Inflammatory macrophage (primary cell): ENCODE measurements at regions not wholly inside any gene's neighbourhood (a gene's known extent, or its start where the extent isn't known, plus 50 kb on each side); places are given as distances from the start of the nearest gene placed in this dataset.
"Not testable (repeated sequence)": the region's sequence is repeated elsewhere in the genome, so short reads cannot be mapped to it uniquely, and the experiment has no call there.

Experiments
- DNase-seq, 2 donors: peaks; one replicate each; pipeline ENCODE4 v3.0.0-alpha.2; 2020 to 2022

DNA sequence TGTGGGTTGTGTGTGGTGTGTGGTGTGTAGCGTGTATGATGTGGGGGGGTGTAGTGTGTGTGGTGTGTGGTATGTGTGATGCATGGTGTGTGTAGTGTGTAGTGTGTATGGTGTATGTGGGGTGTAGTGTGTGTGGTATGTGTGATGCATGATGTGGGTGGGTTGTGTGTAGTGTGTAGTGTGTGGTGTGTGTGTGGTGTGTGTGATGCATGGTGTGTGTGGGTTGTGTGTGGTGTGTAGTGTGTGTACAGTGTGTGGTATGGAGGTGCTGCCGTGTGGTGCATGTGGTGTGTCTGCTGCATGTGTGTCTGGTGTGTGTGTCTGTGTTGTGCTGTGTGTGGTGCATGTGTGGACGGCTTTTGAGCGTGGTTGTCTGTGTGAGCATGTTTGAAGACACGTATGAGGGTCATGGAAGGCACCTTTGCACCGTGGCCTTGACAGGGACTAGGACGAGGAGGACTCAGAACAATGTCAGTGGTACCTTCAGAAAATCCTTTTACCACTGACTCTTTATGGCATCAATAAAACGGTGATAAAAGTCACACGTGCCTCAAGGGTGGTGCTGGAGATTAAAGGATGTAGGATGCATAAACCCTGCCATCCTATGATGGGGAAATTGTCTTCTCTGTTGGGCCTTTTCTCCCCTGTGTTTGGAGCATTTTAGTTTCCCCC, 328.7 kb upstream of the B3GAT1 start:
- DNase-seq = no peak

DNA sequence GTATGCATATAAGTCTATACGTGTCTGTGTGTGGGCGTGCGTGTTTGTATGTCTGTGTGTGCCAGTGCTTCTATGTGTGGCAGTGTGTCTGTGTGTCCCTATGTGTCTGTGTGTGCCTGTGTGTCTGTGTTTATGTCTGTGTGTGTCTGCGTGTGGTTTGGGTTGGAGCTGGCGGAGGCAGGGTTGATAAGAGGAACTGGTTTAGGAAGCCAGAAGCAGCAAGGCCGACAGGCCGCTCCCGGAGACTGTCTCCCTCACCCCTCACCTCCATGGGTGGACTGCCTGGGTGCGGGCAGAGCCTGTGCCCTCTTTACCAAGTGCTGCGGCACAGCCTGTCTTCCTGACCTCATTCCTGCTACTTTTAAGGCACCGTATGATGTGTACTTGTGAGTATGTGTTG, 327.1 kb upstream of the B3GAT1 start:
- DNase-seq = no peak

DNA sequence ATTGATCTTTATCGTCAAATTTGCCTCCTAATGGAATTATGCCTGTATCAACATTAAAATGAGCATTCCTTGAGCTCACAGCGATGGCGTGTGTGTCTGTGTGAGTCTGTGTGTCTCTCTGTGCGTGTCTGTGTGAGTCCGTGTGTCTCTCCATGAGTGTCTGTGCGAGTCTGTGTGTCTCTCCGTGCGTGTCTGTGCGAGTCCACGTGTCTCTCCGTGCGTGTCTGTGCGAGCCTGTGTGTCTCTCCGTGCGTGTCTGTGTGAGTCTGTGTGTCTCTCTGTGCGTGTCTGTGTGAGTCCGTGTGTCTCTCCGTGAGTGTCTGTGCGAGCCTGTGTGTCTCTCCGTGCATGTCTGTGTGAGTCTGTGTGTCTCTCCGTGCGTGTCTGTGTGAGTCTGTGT, 326.5 kb upstream of the B3GAT1 start:
- DNase-seq = no peak

DNA sequence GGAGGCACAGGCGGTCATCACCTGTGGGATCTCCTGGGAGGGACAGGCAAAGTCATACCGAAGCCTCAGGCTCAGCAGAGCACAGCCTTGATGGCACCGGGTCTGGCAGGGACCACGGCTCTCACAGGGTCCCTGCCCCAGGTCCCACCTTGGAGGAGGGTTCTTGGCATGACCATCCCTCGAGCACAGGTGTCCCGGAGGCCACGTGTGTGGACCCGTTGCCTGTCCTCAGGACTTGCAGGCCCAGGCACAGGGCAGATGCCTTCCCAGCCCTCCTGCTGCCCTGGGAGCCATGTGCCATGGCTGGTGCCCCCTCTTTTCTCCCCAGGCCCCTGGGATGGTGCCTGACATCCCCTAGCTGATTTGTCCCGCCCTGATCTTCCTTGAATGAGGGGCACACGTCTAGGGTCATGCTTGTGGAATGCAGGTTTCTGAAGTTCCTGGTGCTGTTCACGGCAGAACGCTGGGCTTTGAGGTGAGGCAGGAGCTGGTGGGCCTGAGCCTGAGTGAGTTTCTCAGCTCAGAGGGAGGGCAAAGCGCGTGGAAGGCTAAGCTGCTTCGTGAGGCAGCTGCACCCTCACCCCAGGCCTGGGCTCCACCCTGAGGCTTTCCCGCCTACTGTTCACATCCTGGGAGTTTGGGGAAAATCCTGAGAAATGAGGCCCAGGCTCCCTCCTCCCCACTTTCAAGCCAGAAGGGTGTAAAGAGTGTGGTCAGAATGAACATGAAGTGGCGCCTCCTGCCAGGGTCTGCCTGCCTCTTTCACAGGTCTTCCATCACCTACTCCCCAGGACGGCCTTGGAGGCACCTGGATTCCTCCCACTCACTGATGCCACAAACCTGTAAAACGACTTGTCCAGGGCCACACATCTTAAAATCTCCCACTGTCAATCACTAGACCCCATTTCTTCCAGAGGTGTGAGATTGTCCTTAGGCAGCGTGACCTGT, 325.8 kb upstream of the B3GAT1 start:
- no peak for DNase-seq

DNA sequence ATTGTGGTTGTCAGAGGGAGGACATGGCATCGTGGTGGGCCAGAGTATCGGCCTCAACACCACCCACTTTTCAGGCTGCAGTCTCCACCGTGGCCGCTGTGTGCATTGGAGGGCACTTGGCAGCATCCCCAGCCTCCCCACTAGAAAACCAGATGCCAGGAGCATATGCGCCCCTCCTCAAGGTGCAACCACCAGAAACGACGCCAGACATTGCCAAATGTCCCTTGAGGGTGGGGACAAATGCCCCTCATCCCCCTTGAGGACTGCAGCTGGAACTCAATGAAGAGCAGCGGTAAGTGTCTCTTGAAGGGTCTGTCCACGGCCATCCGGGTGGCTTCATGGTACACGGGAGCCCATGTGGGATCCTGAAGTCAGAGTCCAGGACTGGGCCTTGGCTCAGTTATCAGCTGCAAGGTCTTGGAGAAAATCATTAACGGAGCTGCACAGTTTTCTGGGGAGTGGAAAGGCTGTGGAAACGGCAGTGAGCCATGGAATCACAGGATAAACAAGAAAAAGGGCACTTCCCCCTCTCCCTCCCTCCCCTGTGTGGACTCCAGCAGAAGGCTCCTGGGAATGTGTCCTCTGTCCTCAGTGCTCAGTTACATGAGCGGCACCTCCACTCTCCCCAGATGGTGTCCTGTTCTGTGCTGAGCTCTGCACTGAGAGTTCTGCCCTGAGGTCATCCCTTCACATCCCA, 324.4 kb upstream of the B3GAT1 start:
- DNase-seq = no peak

DNA sequence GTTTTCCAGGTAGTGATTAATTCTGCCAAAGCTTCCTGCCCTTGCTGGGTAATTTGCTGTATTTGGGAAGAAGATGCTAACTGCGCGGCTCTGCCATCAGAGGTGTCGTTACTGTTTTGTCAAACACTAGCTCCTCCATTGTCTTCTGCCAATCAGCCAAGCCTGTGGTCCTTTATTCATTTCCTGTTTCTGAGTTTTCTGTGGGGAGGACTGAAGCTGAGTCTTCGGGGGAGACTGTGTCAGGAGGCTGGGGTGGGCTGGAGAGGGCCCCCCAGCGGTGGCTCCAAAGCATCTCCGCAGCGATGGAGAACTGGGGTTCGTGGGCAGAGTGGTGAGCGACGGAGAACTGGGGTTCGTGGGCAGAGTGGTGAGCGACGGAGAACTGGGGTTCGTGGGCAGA, 322.9 kb upstream of the B3GAT1 start:
- no peak for DNase-seq

DNA sequence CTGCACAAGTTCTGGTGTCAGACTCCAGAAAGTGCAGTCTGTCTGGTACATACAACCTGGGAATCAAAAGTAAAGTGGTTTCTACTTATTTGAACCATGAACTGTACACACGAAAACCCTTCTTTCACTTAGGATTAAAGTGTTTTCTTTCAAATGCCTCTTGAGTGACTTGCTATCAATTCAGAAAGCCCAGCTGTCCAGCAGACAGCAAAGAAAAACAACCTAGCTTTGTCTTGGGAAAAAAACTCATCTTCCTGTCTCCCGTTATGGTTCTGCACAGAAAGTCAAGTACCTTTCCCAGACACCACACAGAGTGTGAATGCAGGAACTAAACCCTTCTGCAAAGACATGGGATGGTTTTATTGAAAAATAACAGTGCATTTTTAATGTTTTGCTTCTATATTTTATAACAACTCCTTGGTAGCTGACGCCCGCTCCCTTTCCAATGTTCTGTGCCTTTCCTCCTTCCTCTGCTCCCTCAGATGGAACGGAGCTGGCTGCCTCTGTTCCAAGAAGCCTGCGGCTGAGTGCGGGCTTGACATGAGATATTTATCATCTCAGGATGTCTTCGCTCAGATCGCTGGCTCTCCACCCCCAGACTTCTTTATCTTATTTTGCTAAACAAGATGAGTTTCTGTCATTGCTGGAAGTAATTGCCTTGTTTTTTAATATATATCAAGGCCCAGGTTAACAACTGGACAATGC, 322.3 kb upstream of the B3GAT1 start:
- DNase-seq = no peak

DNA sequence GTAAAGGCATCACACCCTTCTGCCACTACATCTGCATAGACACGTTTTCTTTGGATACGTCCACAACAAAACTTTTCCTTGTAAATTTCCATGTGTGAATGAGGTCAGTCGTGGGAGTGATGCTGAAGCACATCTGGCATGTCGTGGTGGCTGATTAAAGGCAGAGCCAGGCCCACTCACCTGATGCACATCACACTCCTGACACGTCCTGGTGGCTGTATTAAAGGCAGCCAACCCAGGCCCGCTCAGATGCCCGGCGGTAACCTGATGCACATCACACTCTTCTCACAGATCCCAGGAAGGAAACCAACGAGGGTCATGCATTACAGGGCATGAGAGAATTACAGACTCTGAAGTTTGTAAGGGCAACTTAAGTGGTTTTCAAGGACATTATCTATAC, 321.6 kb upstream of the B3GAT1 start:
- no peak for DNase-seq

DNA sequence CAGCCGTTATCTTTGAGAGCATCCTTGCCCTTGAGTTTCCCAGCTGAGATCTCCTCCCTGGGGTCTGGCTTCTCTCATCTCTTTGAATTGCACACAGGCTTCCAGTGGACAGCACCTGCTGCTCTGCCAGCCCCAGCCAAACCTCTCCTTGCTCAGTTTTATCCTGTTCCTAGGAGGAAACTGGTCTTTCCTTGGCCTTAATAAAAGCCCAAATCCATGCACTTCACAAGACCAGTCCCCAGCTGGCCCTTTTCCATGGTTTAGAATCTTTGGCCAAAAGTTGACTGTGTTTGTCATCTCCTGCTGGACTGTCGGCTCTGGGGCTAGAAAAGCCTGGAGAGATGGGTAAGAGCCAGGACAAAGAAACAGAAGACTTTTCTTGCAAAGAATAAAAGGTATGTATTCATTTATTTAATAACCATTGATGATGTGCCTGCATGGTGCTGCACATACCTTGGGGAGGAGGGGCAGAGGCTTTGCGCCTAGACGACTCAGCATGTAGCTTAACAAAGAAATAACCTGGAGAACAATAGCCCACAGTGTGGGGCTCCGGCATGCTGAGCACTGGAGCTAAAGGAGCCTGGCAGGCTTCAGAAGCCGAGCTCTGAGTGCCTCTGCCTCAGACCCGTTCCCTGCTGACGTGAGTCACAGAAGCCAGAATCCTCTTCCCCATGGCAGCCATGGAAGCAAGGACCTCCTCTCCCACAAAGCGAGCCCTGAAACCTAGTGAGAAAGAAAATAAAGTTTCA, 319.3 kb upstream of the B3GAT1 start:
- no peak for DNase-seq

DNA sequence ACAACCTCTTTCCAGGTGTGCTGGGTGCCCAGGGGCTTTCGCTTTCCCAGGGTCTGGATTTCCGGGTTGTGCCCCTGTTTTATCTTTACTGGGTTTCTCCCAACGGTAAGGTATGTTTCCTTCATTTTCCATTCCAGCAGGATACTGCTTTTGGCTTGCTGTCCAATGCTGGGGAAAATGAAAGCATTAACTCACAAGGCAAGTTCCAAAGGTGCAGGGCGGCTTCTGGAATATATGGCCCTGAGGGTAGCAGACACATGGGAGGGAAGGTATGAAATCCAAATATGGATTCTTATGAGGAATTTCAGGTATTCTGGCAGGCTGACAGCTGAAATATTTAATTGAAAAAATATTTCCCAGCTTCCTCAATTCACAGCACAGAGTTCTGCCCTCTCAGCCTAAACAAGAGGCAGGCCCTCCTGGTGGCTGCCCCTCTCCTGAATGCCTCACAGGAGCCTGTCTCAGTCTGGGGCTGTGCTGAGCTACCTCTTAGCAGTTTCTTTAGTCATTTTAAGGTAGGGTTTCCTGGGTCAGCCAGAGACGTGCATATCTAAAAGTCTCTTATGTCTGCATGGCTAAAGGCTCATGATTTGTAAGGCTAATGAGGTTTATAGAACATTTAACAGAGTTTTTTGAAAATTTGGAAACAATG, 318.6 kb upstream of the B3GAT1 start:
- no peak for DNase-seq

DNA sequence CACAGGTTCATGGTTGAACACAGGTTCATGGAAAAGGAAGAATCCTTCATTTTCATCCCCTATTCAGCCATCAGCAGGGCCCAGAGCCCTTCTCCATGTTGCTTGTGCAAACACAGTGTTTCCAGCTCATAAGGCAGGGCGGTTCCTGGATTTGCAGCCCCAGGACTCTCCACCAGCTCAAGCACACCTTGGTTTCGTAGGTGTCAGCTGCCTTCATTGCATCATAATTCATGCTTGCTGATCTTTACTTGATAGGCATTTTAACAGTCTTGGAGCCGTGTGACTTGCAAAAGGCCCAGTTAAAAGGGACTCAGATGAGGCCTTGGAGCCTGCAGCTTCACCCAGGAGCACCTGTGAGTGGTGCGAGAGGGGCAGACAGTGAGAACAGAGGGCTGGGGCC, 318.1 kb upstream of the B3GAT1 start:
- DNase-seq = no peak

DNA sequence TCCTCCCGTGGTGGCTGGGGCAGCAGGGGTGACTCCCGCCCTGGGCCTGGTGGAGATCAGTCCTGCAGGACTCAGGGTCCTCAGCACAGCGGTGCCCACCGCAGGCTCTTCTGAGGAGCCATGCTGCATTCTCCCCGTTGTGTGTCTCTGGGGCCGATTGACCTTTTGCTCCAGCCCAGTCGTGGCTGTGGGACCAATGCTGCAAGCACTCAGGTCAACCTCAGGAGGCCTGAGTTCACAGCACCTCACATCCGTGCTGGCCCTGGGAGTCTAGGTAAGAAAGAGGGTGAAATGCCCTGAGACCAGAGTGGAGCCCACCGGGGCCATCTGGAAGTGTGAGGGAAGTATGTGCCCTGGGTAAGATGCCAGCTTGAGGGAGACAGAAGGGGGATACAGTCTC, 316.1 kb upstream of the B3GAT1 start:
- no peak for DNase-seq

DNA sequence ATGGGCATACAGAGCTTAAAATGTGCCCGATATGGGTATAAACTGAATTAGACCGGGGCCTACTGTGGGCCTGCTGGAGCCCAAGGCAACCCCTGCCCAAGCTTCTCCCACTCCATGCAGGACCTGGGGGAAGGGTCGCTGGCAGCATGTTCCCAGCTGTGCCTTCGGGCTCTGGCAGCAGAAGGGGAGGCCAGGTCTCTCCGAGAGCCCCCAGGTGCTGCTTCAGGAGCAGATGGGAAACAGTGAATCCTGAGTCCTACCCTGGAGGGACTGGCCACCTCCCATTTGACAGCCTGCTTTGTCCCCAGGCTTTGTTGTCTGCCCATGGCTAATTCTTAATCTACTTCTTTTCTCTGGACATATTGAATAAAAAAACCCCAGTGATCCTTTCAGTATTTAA, 315.6 kb upstream of the B3GAT1 start:
- DNase-seq = no peak

DNA sequence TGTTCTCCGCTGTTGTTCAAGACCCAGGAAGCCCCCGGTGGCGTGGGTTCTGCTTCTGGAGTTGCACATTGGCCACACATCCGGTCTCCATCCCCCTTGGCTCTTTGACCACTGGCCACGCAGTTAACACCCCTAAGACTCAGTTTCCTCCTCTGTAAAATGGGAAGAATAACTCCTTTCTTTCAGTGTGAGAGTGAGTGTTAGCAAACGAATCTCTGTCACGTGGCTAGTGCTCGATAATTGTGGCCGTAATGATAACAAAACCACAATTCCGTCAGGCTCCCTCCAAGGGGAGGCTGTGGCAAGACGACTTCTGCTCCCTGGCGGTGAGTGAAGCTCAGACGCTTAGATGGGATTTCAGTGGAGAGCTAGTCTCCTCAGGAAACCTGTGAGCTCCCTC, 315.2 kb upstream of the B3GAT1 start:
- DNase-seq = no peak

DNA sequence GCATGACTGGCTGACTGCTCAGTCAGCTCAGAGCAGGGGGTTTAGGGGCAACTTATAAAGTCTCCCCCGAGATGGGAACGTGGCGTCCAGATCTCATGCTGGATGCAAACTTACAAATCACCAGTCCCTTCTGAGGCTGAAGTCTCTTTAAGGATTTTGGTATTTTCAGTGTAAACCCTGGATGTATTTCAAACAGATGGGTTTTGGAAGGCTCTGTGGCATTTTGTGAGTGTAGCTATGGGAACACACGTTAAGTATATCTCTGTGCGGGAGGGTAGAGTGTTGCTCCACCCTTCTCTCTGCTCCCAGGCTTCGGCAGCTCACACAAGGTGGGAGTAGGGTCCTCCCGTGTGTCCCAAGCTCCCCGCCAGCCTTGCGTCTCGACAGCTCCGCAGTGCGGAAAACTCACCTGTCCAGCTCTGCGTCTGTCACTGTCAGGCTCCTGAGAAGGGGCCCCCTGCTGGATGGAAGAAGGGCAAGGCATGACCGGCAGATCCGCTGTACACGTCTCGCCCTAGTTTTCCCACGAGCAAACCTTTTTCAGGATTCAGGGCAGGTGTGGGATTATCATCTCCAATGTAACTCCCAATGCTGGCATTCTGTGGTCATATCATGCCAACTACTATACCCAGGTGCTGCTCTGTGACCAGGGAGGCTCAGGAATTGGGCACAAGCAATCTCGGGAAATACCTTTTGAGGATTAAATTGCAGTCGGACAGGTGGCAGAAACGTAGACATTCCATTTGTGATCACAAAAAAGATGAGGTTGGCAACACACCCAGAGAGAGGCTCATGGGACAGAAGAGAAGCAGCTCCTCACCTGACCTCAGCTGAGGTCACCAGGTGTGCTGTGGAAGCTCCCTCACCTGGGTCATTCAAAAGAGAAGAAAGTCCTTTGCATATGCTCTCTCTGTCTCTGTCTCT, 313.9 kb upstream of the B3GAT1 start:
- no peak for DNase-seq

DNA sequence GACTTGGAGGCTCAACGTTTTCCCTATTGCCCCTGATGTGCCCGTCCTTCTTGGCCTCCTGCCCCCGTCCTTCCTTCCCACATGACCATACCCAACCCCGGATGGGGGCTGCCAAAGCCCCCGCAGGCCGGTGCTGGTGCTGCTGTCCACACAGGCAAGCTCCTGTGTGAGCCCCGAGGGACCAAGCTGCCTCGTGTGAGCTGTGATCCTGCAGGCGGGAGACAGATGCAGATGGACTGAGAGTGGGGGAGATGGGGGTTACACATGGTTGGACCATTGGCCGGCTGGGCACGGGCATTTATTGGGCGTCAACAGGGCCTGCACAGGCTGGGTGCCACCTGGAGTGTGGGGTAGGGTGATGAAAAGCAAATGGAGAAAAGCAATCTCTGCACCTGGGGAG, 313.2 kb upstream of the B3GAT1 start:
- DNase-seq = no peak

DNA sequence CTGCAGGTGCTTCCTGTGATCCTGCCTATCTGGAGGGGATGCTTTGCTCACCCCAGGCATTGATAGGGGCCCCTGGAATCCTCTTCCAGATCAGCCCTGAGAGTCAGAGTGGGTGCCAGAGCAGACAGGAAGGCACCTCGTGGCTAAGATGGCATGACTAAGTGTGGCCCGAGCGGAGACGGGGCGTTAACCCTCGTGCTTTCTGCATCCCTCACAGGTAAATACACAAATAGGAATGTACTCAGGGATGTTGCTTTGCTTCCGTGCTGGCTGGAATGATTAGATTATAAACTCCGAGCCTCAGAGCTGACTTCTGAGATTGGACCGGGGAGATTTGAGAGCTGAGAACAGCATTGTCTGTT, 312.7 kb upstream of the B3GAT1 start:
- no peak for DNase-seq

DNA sequence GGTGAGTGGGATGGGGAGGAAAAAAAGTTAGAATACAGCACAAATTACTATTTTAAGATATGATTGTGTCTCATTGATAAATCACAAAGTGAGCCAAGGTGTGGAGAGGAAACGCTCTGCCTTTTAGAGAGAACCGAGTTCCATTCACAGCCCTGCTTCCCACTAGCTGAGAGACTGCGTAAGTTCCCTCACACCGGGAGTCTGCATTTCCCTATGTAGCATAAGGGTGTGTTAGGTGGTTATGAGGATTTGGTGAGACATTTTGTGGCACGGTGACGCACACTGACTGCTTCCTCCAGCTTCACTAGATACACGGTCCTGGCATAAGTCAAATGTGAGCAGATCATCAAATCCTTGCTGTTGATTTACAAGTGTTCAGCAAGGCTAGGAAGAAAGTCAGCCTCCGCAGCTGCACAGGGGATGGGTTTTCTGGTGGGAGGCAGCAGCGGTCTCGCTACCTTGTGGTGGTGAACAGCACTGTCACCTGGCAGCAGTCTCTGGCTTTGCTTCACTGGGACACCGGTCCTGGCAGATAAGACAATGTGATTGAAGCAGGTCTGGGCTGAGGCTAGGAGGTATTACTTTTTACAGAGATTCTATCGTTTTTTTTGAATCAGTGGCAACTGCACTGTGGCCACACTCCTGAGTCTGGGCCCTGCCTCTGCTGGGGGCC, 312.2 kb upstream of the B3GAT1 start:
- no peak for DNase-seq

DNA sequence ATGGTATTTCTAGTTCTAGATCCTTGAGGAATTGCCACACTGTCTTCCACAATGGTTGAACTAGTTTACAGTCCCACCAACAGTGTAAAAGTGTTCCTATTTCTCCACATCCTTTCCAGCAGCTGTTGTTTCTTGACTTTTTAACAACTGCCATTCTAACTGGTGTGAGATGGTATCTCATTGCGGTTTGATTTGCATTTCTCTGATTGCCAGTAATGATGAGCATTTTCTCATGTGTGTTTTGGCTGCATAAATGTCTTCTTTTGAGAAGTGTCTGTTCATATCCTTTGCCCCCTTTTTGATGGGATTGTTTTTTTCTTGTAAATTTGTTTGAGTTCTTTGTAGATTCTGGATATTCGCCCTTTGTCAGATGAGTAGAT, 308.6 kb upstream of the B3GAT1 start:
- not testable (repeated sequence) for DNase-seq
